ENCODE measurements at regions not wholly inside any gene's neighbourhood (a gene's known extent, or its start where the extent isn't known, plus 50 kb on each side); places are given as distances from the start of the nearest gene placed in this dataset.

DNA sequence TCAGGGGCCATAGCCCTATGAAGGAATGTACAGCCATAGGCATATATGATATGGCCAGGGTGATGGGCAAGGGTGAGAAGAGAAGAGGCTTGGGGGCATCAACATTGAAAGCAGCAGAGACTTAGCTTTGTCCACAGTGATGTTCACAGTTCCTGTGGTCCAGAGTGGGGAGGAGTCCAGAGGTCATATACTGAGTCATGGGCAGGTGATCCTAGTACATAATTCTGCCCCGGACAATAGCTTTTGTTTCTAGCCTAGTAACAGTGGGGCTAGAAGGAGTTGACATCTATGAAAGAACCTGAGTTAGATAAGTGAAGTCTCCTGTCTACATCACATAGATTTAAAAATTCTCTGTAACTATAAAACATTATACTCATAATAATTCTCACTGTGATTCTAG lies 496.3 kb upstream of the TNP1 start:
- TF ChIP-seq, protein P1, sequence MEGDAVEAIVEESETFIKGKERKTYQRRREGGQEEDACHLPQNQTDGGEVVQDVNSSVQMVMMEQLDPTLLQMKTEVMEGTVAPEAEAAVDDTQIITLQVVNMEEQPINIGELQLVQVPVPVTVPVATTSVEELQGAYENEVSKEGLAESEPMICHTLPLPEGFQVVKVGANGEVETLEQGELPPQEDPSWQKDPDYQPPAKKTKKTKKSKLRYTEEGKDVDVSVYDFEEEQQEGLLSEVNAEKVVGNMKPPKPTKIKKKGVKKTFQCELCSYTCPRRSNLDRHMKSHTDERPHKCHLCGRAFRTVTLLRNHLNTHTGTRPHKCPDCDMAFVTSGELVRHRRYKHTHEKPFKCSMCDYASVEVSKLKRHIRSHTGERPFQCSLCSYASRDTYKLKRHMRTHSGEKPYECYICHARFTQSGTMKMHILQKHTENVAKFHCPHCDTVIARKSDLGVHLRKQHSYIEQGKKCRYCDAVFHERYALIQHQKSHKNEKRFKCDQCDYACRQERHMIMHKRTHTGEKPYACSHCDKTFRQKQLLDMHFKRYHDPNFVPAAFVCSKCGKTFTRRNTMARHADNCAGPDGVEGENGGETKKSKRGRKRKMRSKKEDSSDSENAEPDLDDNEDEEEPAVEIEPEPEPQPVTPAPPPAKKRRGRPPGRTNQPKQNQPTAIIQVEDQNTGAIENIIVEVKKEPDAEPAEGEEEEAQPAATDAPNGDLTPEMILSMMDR (IDR thresholded peaks at IDR 0.05) = no peak
- no peak for TF ChIP-seq EZH2 (IDR thresholded peaks at IDR 0.05; ENCODE audit: borderline replicate concordance, insufficient read depth, low read depth, low read length, poor library complexity, severe bottlenecking)
